ENCODE measurements at regions not wholly inside any gene's neighbourhood (a gene's known extent, or its start where the extent isn't known, plus 50 kb on each side); places are given as distances from the start of the nearest gene placed in this dataset.

DNA sequence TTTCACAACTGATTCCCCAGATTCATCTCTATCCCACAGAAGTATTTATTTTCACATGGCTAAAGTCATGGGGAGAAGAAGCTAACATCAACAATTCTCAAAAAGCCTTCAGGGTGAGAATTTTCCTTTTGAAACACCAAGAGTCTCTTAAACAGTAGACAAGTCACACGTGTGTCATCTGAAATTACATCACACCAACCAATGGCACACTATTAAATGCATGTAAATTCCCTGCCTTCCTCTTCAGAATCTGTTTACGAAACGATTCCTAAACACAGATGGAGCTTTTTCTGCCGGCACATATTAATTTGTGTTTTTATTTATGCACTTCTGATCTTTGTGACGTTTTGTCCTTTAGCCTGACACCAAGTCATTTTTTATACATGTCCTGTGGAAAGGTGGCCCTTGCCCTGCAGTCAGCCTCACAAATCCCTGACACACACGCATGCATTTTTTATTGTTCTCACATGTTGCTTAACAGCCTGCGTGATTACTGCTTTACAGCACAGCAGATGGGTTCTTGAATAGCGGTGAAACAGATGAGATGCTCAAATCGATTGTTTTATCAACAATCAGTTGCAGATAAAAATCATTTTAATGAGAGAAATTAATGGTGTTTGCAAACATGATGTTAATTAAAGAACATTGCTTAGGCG is 735.9 kb upstream of the TENM3 start:
- Mint-ChIP-seq H3K4me3 (no peak overlapping the region), H3K27me3 (no peaks in the 10 kb centered on the region), H3K4me1 (no peaks in the 10 kb centered on the region), H3K27ac (ENCODE audit: low read depth) (no peak overlapping the region), H3K9me3 (peaks cover 16% of the 10 kb centered on the region), H3K36me3 (ENCODE audit: insufficient read depth) (no peaks in the 10 kb centered on the region)
- ATAC-seq (replicated peaks; ENCODE audit: extremely low read depth, poor library complexity, severe bottlenecking): no peak
- no peak for DNase-seq (ENCODE audit: low spot score in 2 of 2)

DNA sequence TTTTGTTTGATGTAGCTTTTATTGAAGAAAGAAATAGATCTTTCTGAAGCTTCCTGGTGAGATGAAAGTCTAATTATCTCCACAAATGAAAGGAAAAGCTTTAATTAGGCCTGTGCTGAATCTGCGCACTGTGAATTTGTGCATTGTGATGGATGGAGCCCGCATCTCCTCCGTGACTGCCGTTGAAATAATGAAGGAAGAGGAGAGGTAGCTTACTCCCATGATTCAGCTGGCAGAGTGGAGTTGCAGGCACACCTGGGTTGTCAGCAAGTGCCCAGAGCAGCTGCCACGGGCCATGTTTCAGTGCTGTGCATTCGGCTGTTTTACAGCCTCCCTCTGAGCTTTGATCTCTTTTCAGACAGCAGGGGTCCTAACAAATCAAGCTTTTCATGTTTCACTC is 735.3 kb upstream of the TENM3 start:
- DNase-seq (ENCODE audit: low spot score in 2 of 2): no peak
- Mint-ChIP-seq H3K27me3 (no peaks in the 10 kb centered on the region), H3K36me3 (ENCODE audit: insufficient read depth) (no peaks in the 10 kb centered on the region), H3K9me3 (peaks cover 16% of the 10 kb centered on the region), H3K4me1 (no peaks in the 10 kb centered on the region), H3K4me3 (no peak overlapping the region), H3K27ac (ENCODE audit: low read depth) (no peak overlapping the region)
- ATAC-seq (replicated peaks; ENCODE audit: extremely low read depth, poor library complexity, severe bottlenecking): no peak

DNA sequence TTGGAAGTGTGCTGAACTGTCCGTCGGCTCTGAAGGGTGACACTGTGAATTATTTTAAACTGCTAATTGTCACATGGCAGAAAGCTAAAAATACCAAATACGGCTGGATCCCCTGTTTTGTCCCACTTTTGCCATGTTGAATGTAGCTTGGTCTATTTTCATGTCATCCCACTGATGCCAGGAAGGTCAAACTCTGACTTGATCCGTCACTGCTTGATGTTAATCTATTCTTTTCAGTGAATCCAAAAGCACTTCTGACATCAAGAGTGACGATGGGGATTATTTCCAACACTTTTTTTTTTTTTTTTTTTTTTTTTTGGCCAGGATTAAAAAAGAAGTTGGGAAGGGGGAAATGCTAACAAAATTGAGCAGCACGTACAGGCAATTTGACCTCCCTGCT is 734.6 kb upstream of the TENM3 start:
- no peaks in the 10 kb centered on the region for H3K4me1 Mint-ChIP-seq
- DNase-seq (ENCODE audit: low spot score in 2 of 2) (no peak), ATAC-seq (replicated peaks; ENCODE audit: extremely low read depth, poor library complexity, severe bottlenecking) (no peak)
- H3K36me3 Mint-ChIP-seq (ENCODE audit: insufficient read depth): no peaks in the 10 kb centered on the region
- H3K27me3 Mint-ChIP-seq: no peaks in the 10 kb centered on the region
- H3K9me3 Mint-ChIP-seq: peaks cover 16% of the 10 kb centered on the region
- H3K4me3 Mint-ChIP-seq: no peak overlapping the region
- no peak overlapping the region for H3K27ac Mint-ChIP-seq (ENCODE audit: low read depth)

DNA sequence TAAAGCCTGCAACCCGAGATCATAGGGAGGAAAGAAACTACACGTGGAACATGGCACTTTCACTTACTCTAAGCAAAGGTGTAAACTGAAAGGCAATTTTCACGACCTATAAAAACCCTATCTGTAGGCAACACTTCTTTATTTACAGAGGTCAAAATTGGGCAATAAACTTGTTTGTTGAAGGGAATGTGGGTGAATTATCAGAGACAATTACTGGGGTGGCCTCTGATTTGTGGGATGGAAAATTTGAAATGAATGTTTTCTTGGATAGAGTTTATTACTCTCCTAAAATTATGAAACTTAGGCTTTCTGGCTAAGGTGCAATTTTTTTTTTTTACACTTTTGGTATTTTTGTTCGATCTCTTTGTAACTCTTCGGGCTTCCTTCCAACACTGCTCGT is 734.1 kb upstream of the TENM3 start:
- no peaks in the 10 kb centered on the region for H3K36me3 Mint-ChIP-seq (ENCODE audit: insufficient read depth)
- no peaks in the 10 kb centered on the region for H3K27me3 Mint-ChIP-seq
- no peak overlapping the region for H3K4me3 Mint-ChIP-seq
- no peaks in the 10 kb centered on the region for H3K4me1 Mint-ChIP-seq
- H3K27ac Mint-ChIP-seq (ENCODE audit: low read depth): no peak overlapping the region
- H3K9me3 Mint-ChIP-seq: peaks cover 16% of the 10 kb centered on the region
- no peak for DNase-seq (ENCODE audit: low spot score in 2 of 2)
- no peak for ATAC-seq (replicated peaks; ENCODE audit: extremely low read depth, poor library complexity, severe bottlenecking)

DNA sequence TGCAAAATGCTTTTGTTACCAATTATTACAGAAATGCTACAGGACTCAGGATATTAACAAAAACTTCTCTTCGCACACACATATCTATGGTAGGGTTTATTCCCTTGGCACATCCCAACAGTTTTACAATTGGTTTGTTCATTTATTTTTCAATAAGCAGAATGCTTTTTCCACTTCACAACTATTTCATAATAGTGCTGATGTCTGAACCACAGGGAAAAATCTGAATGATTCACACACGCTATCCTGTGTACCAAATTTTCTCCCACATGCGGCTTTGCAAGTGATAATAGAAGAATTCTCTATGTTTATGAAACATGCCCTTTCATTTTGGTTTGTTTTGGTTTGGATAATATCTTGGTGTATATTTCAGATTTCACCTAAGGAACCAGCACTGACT is 725.7 kb upstream of the TENM3 start:
- Mint-ChIP-seq H3K36me3 (ENCODE audit: insufficient read depth) (no peaks in the 10 kb centered on the region), H3K4me1 (no peaks in the 10 kb centered on the region), H3K27ac (ENCODE audit: low read depth) (no peak overlapping the region), H3K4me3 (no peak overlapping the region), H3K27me3 (no peaks in the 10 kb centered on the region), H3K9me3 (peaks cover 19% of the 10 kb centered on the region)
- ATAC-seq (replicated peaks; ENCODE audit: extremely low read depth, poor library complexity, severe bottlenecking) (no peak), DNase-seq (ENCODE audit: low spot score in 2 of 2) (no peak)

DNA sequence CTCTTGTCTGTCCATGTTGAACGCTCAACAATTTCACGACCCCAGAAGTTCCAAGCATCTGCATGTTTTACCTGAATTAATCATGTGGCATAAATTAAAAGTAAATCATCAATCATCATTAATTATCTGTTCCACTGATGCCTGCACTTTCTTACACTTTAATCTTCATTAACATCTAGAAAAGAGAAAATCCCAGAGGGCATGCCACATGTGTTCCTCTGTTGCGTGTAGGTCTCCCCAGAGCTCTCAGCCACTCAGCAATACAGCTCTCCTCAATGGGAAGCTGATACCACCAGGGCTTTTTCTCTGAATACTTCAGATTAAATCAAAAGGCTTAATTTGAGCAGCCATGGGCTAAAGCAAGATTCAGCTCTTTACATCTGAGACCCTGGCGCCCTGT is 722.4 kb upstream of the TENM3 start:
- Mint-ChIP-seq H3K4me1 (no peaks in the 10 kb centered on the region), H3K4me3 (no peak overlapping the region), H3K27ac (ENCODE audit: low read depth) (no peak overlapping the region), H3K36me3 (ENCODE audit: insufficient read depth) (no peaks in the 10 kb centered on the region), H3K9me3 (peaks cover 14% of the 10 kb centered on the region), H3K27me3 (no peaks in the 10 kb centered on the region)
- ATAC-seq (replicated peaks; ENCODE audit: extremely low read depth, poor library complexity, severe bottlenecking) (no peak), DNase-seq (ENCODE audit: low spot score in 2 of 2) (no peak)

DNA sequence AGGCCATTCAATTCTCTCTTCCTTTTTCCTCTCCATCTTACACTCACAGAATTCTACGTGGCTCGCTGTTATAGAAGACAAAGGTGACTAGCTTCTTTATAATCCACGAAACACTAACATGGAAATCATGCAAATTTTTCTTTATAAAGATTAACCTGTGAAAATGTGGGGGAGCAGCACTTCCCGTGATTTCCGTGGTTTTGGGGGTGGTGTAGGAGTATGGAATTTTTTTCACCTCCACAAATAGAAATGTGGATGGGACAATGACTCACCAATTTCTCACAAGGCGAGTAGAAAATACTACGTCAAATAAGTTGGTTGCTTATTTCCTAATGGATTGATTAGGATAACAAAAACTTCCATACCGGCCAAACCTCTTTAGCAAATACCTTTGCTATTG is 719.2 kb upstream of the TENM3 start:
- Mint-ChIP-seq H3K27ac (ENCODE audit: low read depth) (no peak overlapping the region), H3K4me3 (no peak overlapping the region), H3K36me3 (ENCODE audit: insufficient read depth) (no peaks in the 10 kb centered on the region), H3K27me3 (no peaks in the 10 kb centered on the region), H3K9me3 (peaks cover 13% of the 10 kb centered on the region), H3K4me1 (no peaks in the 10 kb centered on the region)
- no peak for DNase-seq (ENCODE audit: low spot score in 2 of 2)
- ATAC-seq (replicated peaks; ENCODE audit: extremely low read depth, poor library complexity, severe bottlenecking): no peak

DNA sequence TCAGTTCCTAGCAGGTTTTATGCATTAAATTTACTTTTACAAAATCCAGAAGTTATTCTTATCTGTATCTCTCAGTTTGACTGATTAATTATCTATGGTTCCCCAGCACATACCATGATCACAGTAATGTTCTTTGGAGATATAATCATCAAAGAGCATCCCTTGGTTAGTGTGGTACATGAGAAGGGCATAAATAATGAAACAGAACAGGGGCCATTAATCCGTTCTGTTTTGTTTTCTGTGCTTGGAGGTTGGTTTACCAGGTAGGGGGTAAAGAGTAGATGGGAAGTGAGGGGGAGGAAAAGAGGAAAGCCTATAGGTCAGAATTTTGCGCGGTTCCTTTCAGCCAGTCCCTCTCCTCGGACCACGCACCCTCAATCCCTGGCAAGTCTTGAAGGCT is 718.7 kb upstream of the TENM3 start:
- no peak for DNase-seq (ENCODE audit: low spot score in 2 of 2)
- Mint-ChIP-seq H3K4me1 (no peaks in the 10 kb centered on the region), H3K4me3 (no peak overlapping the region), H3K9me3 (peaks cover 11% of the 10 kb centered on the region), H3K27ac (ENCODE audit: low read depth) (no peak overlapping the region), H3K27me3 (no peaks in the 10 kb centered on the region), H3K36me3 (ENCODE audit: insufficient read depth) (no peaks in the 10 kb centered on the region)
- ATAC-seq (replicated peaks; ENCODE audit: extremely low read depth, poor library complexity, severe bottlenecking): no peak

DNA sequence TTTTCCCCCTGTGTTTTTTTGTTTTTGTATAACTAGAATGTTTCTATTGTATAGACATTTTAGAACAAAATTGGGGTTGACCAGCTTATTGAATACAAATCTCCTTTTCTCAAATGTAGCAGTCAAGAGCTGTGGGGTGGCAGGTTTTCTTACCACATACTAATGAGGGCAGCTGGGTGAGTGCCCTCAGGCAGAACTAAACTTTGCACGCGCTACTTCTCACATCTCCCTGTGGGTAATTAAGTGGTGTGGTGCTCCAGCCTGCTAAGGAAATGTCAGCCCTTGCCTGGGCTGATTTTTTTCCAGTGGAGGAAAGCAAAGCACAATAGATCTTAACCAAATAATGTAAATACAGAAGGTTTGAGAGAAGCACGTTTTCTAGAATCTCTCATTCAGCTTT is 717.6 kb upstream of the TENM3 start:
- Mint-ChIP-seq H3K27me3 (no peaks in the 10 kb centered on the region), H3K4me1 (no peaks in the 10 kb centered on the region), H3K9me3 (peaks cover 11% of the 10 kb centered on the region), H3K27ac (ENCODE audit: low read depth) (no peak overlapping the region), H3K36me3 (ENCODE audit: insufficient read depth) (no peaks in the 10 kb centered on the region), H3K4me3 (no peak overlapping the region)
- DNase-seq (ENCODE audit: low spot score in 2 of 2) (no peak), ATAC-seq (replicated peaks; ENCODE audit: extremely low read depth, poor library complexity, severe bottlenecking) (no peak)

DNA sequence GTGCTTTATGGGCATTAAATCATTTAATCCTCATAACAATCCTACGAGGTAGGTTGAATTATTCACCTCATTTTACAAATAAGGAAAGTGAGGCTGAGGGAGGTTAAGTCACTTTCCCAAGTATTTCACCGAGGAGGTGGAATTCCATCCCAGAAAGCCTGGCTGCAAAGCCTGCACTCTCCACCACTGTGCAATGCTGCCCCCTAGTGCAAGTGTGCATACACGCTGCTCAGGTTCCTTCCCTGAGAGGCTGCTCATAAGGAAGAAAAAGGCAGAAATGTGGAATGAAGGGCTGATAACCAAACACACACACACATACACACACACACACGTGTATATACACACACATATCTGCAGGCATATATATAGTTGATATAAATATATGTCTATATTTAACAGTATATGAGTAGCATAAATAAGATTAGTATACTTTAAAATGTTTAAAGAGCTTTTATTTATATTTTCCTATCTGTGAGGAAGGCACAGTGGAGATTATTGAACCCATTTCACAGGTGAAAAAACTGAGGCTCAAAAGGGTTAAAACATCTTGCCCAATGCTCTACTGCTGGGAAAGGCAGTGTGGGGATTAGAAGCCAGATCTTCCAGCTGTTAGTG is 714.5 kb upstream of the TENM3 start:
- no peak overlapping the region for H3K4me3 Mint-ChIP-seq
- DNase-seq (ENCODE audit: low spot score in 2 of 2) (no peak), ATAC-seq (replicated peaks; ENCODE audit: extremely low read depth, poor library complexity, severe bottlenecking) (no peak)
- no peaks in the 10 kb centered on the region for H3K27me3 Mint-ChIP-seq
- H3K4me1 Mint-ChIP-seq: no peaks in the 10 kb centered on the region
- H3K36me3 Mint-ChIP-seq (ENCODE audit: insufficient read depth): no peaks in the 10 kb centered on the region
- H3K27ac Mint-ChIP-seq (ENCODE audit: low read depth): no peak overlapping the region
- peaks cover 22% of the 10 kb centered on the region for H3K9me3 Mint-ChIP-seq

DNA sequence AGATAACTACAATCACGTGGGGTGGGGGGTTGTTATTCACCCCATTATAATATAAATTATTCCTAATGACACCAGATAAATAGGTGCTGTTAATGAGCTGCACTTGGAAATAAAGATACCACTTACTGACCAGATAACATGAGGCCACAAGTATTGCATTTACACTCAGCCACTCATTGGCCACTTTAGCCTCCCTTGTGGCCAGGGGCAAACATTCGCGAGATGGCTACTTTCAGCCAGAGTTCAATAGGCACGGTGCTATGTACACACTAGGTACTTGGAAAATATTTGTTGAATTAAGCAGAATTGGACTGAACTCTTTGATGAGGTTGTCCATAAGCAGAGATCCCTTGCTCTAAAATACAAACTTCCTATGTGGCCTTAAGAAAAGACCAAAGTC is 713.7 kb upstream of the TENM3 start:
- DNase-seq (ENCODE audit: low spot score in 2 of 2): no peak
- Mint-ChIP-seq H3K4me1 (no peaks in the 10 kb centered on the region), H3K4me3 (no peak overlapping the region), H3K27me3 (no peaks in the 10 kb centered on the region), H3K27ac (ENCODE audit: low read depth) (no peak overlapping the region), H3K36me3 (ENCODE audit: insufficient read depth) (no peaks in the 10 kb centered on the region), H3K9me3 (peaks cover 26% of the 10 kb centered on the region)
- no peak for ATAC-seq (replicated peaks; ENCODE audit: extremely low read depth, poor library complexity, severe bottlenecking)

DNA sequence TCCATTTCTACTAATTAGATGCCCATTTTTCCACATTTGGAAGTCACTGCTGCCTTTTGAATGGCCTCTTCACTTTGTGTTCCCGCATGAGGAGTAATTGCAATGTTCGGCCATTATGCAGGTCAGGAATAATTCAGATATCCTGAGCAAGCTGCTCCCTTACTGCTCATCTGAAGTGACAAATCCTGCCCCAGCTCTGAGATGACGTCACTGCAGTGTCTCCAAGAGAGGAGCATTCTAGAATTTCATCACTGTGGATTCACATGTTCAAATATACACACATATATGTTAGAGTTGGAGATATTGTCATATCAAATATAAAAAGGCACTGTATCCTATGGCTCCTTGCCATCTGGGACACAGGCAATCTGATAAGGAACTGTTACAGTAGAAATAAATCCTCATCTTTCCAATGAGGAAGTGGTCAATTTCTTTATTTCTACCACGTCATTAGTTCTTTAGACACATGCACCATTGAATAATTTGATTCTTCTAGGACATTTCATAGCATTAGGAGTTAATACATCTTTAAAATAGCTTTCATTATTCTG is 706.9 kb upstream of the TENM3 start:
- H3K4me1 Mint-ChIP-seq: no peaks in the 10 kb centered on the region

DNA sequence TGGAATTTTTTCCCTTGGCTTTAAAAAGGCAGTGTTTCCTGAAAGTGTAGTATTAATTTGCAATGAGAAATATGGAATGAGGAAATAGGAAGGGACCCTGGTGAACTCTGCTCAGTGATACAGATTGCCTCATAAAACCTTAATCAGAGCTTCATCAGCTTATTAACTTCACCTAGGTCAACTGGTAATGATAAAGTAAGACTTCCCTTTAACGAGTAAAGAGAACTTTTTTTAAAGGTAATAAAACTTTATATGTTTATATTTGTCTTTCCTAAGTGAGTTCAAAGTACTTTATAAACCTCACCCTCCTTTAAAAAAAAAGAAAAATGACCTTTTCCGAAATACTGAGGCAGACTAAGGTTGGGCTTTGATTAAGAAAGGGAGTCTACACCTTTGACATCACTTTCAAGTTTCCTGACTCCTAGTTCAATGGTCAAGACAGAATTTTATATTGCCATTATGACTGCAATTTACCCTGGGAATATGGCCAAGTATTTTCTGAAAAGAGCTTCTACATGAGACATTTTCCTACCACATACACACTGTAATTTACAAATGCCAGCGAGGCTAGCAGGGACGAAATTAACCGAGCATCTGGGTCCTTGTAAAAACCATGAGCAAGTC is 706.3 kb upstream of the TENM3 start:
- DNase-seq (ENCODE audit: low spot score in 2 of 2) (no peak), ATAC-seq (replicated peaks; ENCODE audit: extremely low read depth, poor library complexity, severe bottlenecking) (no peak)
- Mint-ChIP-seq H3K4me1 (no peaks in the 10 kb centered on the region), H3K27ac (ENCODE audit: low read depth) (no peak overlapping the region), H3K36me3 (ENCODE audit: insufficient read depth) (peaks cover 3% of the 10 kb centered on the region), H3K4me3 (no peak overlapping the region), H3K9me3 (peaks cover 26% of the 10 kb centered on the region), H3K27me3 (no peaks in the 10 kb centered on the region)

More for the DNA sequence above, 706.9 kb upstream of the TENM3 start:
- Mint-ChIP-seq H3K36me3 (ENCODE audit: insufficient read depth) (peaks cover 3% of the 10 kb centered on the region), H3K9me3 (peaks cover 30% of the 10 kb centered on the region), H3K4me3 (no peak overlapping the region), H3K27ac (ENCODE audit: low read depth) (no peak overlapping the region), H3K27me3 (no peaks in the 10 kb centered on the region)
- ATAC-seq (replicated peaks; ENCODE audit: extremely low read depth, poor library complexity, severe bottlenecking) (no peak), DNase-seq (ENCODE audit: low spot score in 2 of 2) (no peak)

All from central memory CD8-positive, alpha-beta T cell (primary cell).